ENCODE measurements at regions not wholly inside any gene's neighbourhood (a gene's known extent, or its start where the extent isn't known, plus 50 kb on each side); places are given as distances from the start of the nearest gene placed in this dataset.

DNA sequence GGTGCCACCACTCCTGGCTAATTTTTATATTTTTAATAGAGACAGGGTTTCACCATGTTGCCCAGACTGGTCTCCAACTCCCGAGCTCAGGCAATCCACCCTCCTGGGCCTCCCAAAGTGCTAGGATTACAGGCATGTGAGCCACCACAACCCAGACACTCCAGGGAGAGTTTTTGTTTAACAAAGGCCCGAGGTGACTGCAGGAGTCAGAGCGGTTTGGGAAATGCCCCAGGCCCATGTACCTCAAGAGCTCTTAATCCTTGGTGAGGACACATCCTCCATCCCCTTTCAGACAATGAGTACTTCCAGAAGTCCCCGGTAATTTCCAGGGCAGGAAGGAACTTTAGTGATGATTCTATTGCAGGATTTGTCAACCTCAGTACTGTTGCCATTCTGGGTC lies 176.0 kb downstream of the ESRRB start:
- TF ChIP-seq, protein P1, sequence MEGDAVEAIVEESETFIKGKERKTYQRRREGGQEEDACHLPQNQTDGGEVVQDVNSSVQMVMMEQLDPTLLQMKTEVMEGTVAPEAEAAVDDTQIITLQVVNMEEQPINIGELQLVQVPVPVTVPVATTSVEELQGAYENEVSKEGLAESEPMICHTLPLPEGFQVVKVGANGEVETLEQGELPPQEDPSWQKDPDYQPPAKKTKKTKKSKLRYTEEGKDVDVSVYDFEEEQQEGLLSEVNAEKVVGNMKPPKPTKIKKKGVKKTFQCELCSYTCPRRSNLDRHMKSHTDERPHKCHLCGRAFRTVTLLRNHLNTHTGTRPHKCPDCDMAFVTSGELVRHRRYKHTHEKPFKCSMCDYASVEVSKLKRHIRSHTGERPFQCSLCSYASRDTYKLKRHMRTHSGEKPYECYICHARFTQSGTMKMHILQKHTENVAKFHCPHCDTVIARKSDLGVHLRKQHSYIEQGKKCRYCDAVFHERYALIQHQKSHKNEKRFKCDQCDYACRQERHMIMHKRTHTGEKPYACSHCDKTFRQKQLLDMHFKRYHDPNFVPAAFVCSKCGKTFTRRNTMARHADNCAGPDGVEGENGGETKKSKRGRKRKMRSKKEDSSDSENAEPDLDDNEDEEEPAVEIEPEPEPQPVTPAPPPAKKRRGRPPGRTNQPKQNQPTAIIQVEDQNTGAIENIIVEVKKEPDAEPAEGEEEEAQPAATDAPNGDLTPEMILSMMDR (IDR thresholded peaks at IDR 0.05) = no peak
- Histone ChIP-seq H3K36me3 (ENCODE audit: control insufficient read depth, insufficient read depth, low read length) (no peaks in the 10 kb centered on the region), H3K9me3 (ENCODE audit: control insufficient read depth, insufficient read depth, low read length) (no peaks in the 10 kb centered on the region), H3K27me3 (ENCODE audit: control insufficient read depth, insufficient read depth, low read length) (no peaks in the 10 kb centered on the region), H3K27ac (ENCODE audit: low read length) (no peak overlapping the region), H3K4me1 (ENCODE audit: control insufficient read depth, insufficient read depth, low read length) (no peaks in the 10 kb centered on the region), H3K4me3 (ENCODE audit: low read length) (no peak overlapping the region)
- Mint-ChIP-seq H3K4me1 (no peaks in the 10 kb centered on the region), H3K27ac (no peak overlapping the region), H3K9me3 (no peaks in the 10 kb centered on the region), H3K36me3 (no peaks in the 10 kb centered on the region), H3K4me3 (no peak overlapping the region), H3K27me3 (ENCODE audit: low read depth in 2 of 2) (peaks cover 4 to 15% of the 10 kb centered on the region in 2 donors)
- WGBS (ENCODE audit: insufficient coverage) = 78% methylated on average over 4 of the region's 4 CpGs
- ATAC-seq (no peak), DNase-seq (no peak)
- intact Hi-C loops (cut with micrococcal nuclease) = no loop called here

DNA sequence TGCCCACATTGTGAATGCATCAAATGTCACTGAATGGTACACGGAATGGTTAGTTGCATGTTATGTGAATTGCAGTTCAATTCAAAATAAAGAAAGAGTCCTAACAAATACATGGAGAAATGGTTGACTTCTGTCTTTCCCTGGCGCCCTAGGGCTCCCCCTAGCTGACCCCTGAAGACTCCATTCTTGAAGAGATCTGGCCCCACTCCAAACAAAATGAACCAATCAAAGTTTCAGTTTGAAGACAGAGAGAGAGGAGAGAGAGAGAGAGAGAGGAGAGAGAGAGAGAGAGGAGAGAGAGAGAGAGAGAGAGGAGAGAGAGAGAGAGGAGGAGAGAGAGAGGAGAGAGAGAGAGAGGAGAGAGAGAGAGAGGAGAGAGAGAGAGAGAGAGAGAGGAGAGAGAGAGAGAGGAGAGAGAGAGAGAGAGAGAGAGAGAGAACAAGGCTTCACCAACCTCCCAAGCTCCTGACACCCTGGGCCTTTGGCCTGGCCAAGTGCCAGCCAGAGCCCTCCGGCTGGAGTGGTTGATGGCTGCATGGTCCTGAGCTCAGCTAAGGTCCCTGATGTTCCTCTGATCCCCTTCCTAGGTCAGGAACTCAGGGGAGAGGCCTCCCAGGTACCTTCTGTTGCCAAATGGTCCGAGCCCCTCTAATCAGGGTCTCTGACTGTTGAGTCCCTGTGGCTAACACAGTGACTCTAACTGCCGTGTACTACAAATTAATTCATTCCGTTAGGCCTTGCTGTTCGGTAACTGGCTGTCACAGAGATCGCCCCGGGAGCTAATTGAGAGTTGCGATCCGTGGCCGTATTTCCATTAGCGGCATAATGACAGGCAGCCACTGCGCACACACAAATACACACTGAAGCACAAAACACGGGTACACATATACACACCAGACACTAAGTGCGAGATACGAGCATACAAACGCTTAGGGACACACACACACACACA lies 188.8 kb downstream of the ESRRB start:
- DNase-seq = no peak
- no peaks in the 10 kb centered on the region for H3K36me3 ChIP-seq (ENCODE audit: control insufficient read depth, insufficient read depth, low read length)

DNA sequence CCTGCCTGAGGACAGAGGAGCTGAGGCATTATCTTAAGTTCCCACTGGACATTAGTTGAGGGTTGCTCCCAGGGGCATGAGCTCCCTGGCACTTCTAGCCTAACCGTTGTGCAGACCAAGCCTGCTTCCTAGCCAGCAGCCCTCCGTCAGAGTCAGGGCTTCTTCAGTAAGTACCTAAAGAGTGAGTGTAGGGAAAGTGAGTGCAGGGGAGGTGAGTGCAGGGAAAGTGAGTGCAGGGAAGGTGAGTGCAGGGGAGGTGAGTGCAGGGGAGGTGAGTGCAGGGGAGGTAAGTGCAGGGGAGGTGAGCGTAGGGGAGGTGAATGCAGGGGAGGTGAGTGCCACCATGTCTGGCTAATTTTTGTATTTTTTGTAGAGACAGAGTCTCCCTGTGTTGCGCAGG lies 190.5 kb downstream of the ESRRB start:
- H3K4me1 Mint-ChIP-seq = no peaks in the 10 kb centered on the region
- no peaks in the 10 kb centered on the region for H3K36me3 Mint-ChIP-seq
- H3K27ac Mint-ChIP-seq = no peak overlapping the region
- intact Hi-C loops (cut with micrococcal nuclease) = no loop called here
- H3K9me3 Mint-ChIP-seq = peaks cover 0 to 2% of the 10 kb centered on the region in 2 donors
- 86% methylated on average over 4 of the region's 4 CpGs for WGBS (ENCODE audit: insufficient coverage)
- no peaks in the 10 kb centered on the region for H3K4me1 ChIP-seq (ENCODE audit: control insufficient read depth, insufficient read depth, low read length)
- ATAC-seq = no peak
- no peak for DNase-seq
- H3K27me3 ChIP-seq (ENCODE audit: control insufficient read depth, insufficient read depth, low read length) = no peaks in the 10 kb centered on the region
- H3K9me3 ChIP-seq (ENCODE audit: control insufficient read depth, insufficient read depth, low read length) = no peaks in the 10 kb centered on the region
- TF ChIP-seq, protein P1 (IDR thresholded peaks at IDR 0.05) = no peak
- no peaks in the 10 kb centered on the region for H3K36me3 ChIP-seq (ENCODE audit: control insufficient read depth, insufficient read depth, low read length)
- H3K4me3 Mint-ChIP-seq = no peak overlapping the region
- peaks cover 0 to 4% of the 10 kb centered on the region in 2 donors for H3K27me3 Mint-ChIP-seq (ENCODE audit: low read depth in 2 of 2)
- no peak overlapping the region for H3K4me3 ChIP-seq (ENCODE audit: low read length)
- no peak overlapping the region for H3K27ac ChIP-seq (ENCODE audit: low read length)

More for the DNA sequence above, 188.8 kb downstream of the ESRRB start:
- no peak overlapping the region for H3K27ac Mint-ChIP-seq
- 91% methylated on average over 16 of the region's 18 CpGs for WGBS (ENCODE audit: insufficient coverage)
- ATAC-seq = peak in 1 of 3 donors; percentile 14
- Histone ChIP-seq H3K27me3 (ENCODE audit: control insufficient read depth, insufficient read depth, low read length) (no peaks in the 10 kb centered on the region), H3K27ac (ENCODE audit: low read length) (no peak overlapping the region), H3K9me3 (ENCODE audit: control insufficient read depth, insufficient read depth, low read length) (no peaks in the 10 kb centered on the region), H3K4me3 (ENCODE audit: low read length) (no peak overlapping the region), H3K4me1 (ENCODE audit: control insufficient read depth, insufficient read depth, low read length) (no peaks in the 10 kb centered on the region)
- H3K36me3 Mint-ChIP-seq = no peaks in the 10 kb centered on the region
- no peak overlapping the region for H3K4me3 Mint-ChIP-seq
- TF ChIP-seq, protein P1 (IDR thresholded peaks at IDR 0.05) = no peak
- intact Hi-C loops (cut with micrococcal nuclease) = no loop called here
- H3K27me3 Mint-ChIP-seq (ENCODE audit: low read depth in 2 of 2) = peaks cover 0 to 9% of the 10 kb centered on the region in 2 donors
- H3K9me3 Mint-ChIP-seq = peaks cover 0 to 2% of the 10 kb centered on the region in 2 donors
- no peaks in the 10 kb centered on the region for H3K4me1 Mint-ChIP-seq
